DND-41 (cell line): ENCODE measurements at regions not wholly inside any gene's neighbourhood (a gene's known extent, or its start where the extent isn't known, plus 50 kb on each side); places are given as distances from the start of the nearest gene placed in this dataset.

ENCODE experiments used
- EZH2 ChIP-seq: IDR thresholded peaks from 3 replicates; pipeline ENCODE4 v1.6.1; 2012; ENCODE audit warnings: borderline replicate concordance, low read depth, mild to moderate bottlenecking, moderate library complexity, low read length, inconsistent platforms; ENCODE audit not compliant: severe bottlenecking
- TF ChIP-seq, protein P1 (sequence below): IDR thresholded peaks from 2 replicates; pipeline ENCODE4 v1.5.1; 2012; ENCODE audit warnings: borderline replicate concordance, low read length, moderate library complexity, mild to moderate bottlenecking; ENCODE audit not compliant: poor library complexity, severe bottlenecking; ENCODE audit errors: extremely low read depth

GRCh38 chr2:7672685-7673071 is 755.5 kb downstream of the RNF144A start:
- TF ChIP-seq, protein P1, sequence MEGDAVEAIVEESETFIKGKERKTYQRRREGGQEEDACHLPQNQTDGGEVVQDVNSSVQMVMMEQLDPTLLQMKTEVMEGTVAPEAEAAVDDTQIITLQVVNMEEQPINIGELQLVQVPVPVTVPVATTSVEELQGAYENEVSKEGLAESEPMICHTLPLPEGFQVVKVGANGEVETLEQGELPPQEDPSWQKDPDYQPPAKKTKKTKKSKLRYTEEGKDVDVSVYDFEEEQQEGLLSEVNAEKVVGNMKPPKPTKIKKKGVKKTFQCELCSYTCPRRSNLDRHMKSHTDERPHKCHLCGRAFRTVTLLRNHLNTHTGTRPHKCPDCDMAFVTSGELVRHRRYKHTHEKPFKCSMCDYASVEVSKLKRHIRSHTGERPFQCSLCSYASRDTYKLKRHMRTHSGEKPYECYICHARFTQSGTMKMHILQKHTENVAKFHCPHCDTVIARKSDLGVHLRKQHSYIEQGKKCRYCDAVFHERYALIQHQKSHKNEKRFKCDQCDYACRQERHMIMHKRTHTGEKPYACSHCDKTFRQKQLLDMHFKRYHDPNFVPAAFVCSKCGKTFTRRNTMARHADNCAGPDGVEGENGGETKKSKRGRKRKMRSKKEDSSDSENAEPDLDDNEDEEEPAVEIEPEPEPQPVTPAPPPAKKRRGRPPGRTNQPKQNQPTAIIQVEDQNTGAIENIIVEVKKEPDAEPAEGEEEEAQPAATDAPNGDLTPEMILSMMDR: no peak
- no peak for TF ChIP-seq EZH2
